ENCODE measurements at regions not wholly inside any gene's neighbourhood (a gene's known extent, or its start where the extent isn't known, plus 50 kb on each side); places are given as distances from the start of the nearest gene placed in this dataset.
"Not testable (repeated sequence)": the region's sequence is repeated elsewhere in the genome, so short reads cannot be mapped to it uniquely, and the experiment has no call there.

- in situ Hi-C loops (cut with MboI; ENCODE audit: low pct_unique_long_range_greater_than_20kb, low sequenced_read_pairs), result no loop called here
- DNase-seq, result no peak
These were observed 971.7 kb upstream of the NCAM2 start for GRCh38 chr21:20026543-20026942.

- in situ Hi-C loops (cut with MboI; ENCODE audit: low pct_unique_long_range_greater_than_20kb, low sequenced_read_pairs), result no loop called here
These were observed 967.8 kb upstream of the NCAM2 start for GRCh38 chr21:20030390-20030789.

GRCh38 chr21:20031807-20032206 lies 966.4 kb upstream of the NCAM2 start:
- in situ Hi-C loops (cut with MboI; ENCODE audit: low pct_unique_long_range_greater_than_20kb, low sequenced_read_pairs), result no loop called here
- DNase-seq, result no peak

More at GRCh38 chr21:20030390-20030789, 967.8 kb upstream of the NCAM2 start:
- DNase-seq, result no peak

GRCh38 chr21:20040768-20041167 lies 957.4 kb upstream of the NCAM2 start:
- in situ Hi-C loops (cut with MboI; ENCODE audit: low pct_unique_long_range_greater_than_20kb, low sequenced_read_pairs), result no loop called here
- DNase-seq, result peak; percentile 46

- in situ Hi-C loops (cut with MboI; ENCODE audit: low pct_unique_long_range_greater_than_20kb, low sequenced_read_pairs), result no loop called here
- DNase-seq, result no peak
These were observed 953.0 kb upstream of the NCAM2 start for GRCh38 chr21:20045197-20045596.

- in situ Hi-C loops (cut with MboI; ENCODE audit: low pct_unique_long_range_greater_than_20kb, low sequenced_read_pairs); DNase-seq: not testable (repeated sequence)
These were observed 949.9 kb upstream of the NCAM2 start for GRCh38 chr21:20048130-20048837.

GRCh38 chr21:20083336-20083735 lies 914.9 kb upstream of the NCAM2 start:
- in situ Hi-C loops (cut with MboI; ENCODE audit: low pct_unique_long_range_greater_than_20kb, low sequenced_read_pairs), result no loop called here
- DNase-seq, result no peak

GRCh38 chr21:20083925-20084324 lies 914.3 kb upstream of the NCAM2 start:
- in situ Hi-C loops (cut with MboI; ENCODE audit: low pct_unique_long_range_greater_than_20kb, low sequenced_read_pairs), result no loop called here
- no peak for DNase-seq

GRCh38 chr21:20086508-20086907 lies 911.7 kb upstream of the NCAM2 start:
- in situ Hi-C loops (cut with MboI; ENCODE audit: low pct_unique_long_range_greater_than_20kb, low sequenced_read_pairs), result no loop called here
- no peak for DNase-seq

- in situ Hi-C loops (cut with MboI; ENCODE audit: low pct_unique_long_range_greater_than_20kb, low sequenced_read_pairs), result no loop called here
- DNase-seq, result no peak
These were observed 891.8 kb upstream of the NCAM2 start for GRCh38 chr21:20106368-20106767.

- peak; percentile 79 for DNase-seq
- in situ Hi-C loops (cut with MboI; ENCODE audit: low pct_unique_long_range_greater_than_20kb, low sequenced_read_pairs), result no loop called here
These were observed 890.2 kb upstream of the NCAM2 start for GRCh38 chr21:20108016-20108415.

- in situ Hi-C loops (cut with MboI; ENCODE audit: low pct_unique_long_range_greater_than_20kb, low sequenced_read_pairs), result no loop called here
- peak; percentile 61 for DNase-seq
These were observed 889.2 kb upstream of the NCAM2 start for GRCh38 chr21:20108976-20109540.

GRCh38 chr21:20110368-20110767 lies 887.8 kb upstream of the NCAM2 start:
- in situ Hi-C loops (cut with MboI; ENCODE audit: low pct_unique_long_range_greater_than_20kb, low sequenced_read_pairs), result no loop called here
- no peak for DNase-seq

- no peak for DNase-seq
- in situ Hi-C loops (cut with MboI; ENCODE audit: low pct_unique_long_range_greater_than_20kb, low sequenced_read_pairs), result no loop called here
These were observed 846.5 kb upstream of the NCAM2 start for GRCh38 chr21:20151741-20152140.

- in situ Hi-C loops (cut with MboI; ENCODE audit: low pct_unique_long_range_greater_than_20kb, low sequenced_read_pairs), result no loop called here
- no peak for DNase-seq
These were observed 835.0 kb upstream of the NCAM2 start for GRCh38 chr21:20163167-20163566.

- in situ Hi-C loops (cut with MboI; ENCODE audit: low pct_unique_long_range_greater_than_20kb, low sequenced_read_pairs), result no loop called here
- no peak for DNase-seq
These were observed 831.1 kb upstream of the NCAM2 start for GRCh38 chr21:20167059-20167458.

- in situ Hi-C loops (cut with MboI; ENCODE audit: low pct_unique_long_range_greater_than_20kb, low sequenced_read_pairs), result no loop called here
- DNase-seq, result no peak
These were observed 828.2 kb upstream of the NCAM2 start for GRCh38 chr21:20169812-20170576.

- in situ Hi-C loops (cut with MboI; ENCODE audit: low pct_unique_long_range_greater_than_20kb, low sequenced_read_pairs), result no loop called here
- DNase-seq, result no peak
These were observed 812.0 kb upstream of the NCAM2 start for GRCh38 chr21:20186186-20186585.

GRCh38 chr21:20187028-20187427 lies 811.2 kb upstream of the NCAM2 start:
- no peak for DNase-seq
- in situ Hi-C loops (cut with MboI; ENCODE audit: low pct_unique_long_range_greater_than_20kb, low sequenced_read_pairs), result no loop called here

GRCh38 chr21:20201323-20201722 lies 796.9 kb upstream of the NCAM2 start:
- in situ Hi-C loops (cut with MboI; ENCODE audit: low pct_unique_long_range_greater_than_20kb, low sequenced_read_pairs); DNase-seq: not testable (repeated sequence)
